A673 (cell line): ENCODE measurements at regions not wholly inside any gene's neighbourhood (a gene's known extent, or its start where the extent isn't known, plus 50 kb on each side); places are given as distances from the start of the nearest gene placed in this dataset.

ENCODE experiments used
- CTCF ChIP-seq: fragments of 300-800, 200-600 bp; sonication (generic); conservative IDR thresholded peaks from 2 replicates; pipeline ENCODE4 v1.5.1; 2017; ENCODE audit warnings: low read depth, mild to moderate bottlenecking, antibody characterized with exemption, low read length, moderate library complexity, mixed read lengths
- EZH2 ChIP-seq: fragments of 200-600 bp; sonication (generic); IDR thresholded peaks from 2 replicates; pipeline ENCODE4 v1.6.1; 2017; ENCODE audit warnings: borderline replicate concordance, low read depth, mild to moderate bottlenecking, mixed read lengths, antibody characterized with exemption, low read length; ENCODE audit not compliant: poor library complexity, severe bottlenecking

GRCh38 chr12:89215196-89215595 is 137.1 kb downstream of the DUSP6 start:
- TF ChIP-seq CTCF: no peak
- no peak for TF ChIP-seq EZH2
